ENCODE measurements at regions not wholly inside any gene's neighbourhood (a gene's known extent, or its start where the extent isn't known, plus 50 kb on each side); places are given as distances from the start of the nearest gene placed in this dataset.
A peak's percentile ranks its signal among the peaks of the same experiment; 100 is the strongest.
"Not testable (repeated sequence)": the region's sequence is repeated elsewhere in the genome, so short reads cannot be mapped to it uniquely, and the experiment has no call there.

DNA sequence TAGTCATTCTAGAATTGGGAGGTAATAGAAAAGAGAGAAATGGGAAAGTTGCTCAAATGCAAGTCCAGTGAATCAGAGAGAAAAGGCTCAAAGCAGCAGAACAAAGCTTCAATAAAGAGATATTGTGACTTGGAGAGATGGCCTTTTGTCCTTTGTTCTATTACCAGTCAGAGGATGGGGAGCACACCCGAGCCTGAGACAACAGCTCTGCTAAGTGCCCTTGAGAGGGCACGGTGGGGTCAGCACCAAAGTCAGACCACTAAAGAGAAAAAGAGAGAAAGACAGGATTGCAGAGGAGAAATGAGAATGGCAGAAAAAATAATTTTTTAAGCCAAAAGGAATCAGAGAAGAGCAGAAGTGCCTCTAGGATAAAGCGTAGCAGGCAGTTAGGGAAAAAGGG lies 553.1 kb downstream of the TTLL7 start:
- not testable (repeated sequence) for DNase-seq

DNA sequence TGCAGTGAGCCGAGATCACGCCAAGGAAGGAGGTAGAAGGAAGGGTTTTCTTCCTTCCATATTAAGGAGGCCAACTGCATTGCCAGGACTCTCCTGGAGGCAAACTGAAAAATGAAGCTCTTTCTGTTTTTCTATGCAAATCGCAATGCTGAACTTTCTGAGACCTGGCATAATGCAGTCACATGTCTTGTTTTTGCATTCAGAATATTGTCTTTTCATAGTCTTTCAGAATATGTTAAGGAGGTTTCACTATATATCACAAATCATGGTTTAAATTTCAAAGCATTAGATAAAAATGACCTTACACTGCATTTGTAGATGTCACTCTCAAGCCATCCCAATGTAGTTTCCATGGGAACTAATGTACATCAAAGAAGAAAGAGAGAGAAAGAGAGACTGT lies 556.5 kb downstream of the TTLL7 start:
- DNase-seq, result not testable (repeated sequence)

DNA sequence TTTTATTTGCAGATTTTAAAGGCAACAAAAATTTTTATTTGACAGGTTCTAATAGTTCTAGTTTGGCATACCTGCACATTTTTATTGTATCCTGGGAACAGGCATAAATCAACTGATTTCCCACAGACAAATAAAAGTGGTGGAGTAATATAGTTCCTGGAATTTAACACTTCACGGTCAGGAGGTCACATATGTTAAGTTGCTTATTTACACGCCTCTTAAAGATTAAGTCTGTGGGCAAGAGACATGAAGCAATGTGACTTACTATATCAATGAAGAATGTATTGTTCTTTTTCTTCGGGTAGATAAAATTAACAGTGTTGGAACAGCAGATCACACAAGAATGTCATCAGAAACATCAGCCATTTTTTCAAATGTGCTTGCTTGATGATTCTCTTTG lies 558.3 kb downstream of the TTLL7 start:
- not testable (repeated sequence) for DNase-seq

DNA sequence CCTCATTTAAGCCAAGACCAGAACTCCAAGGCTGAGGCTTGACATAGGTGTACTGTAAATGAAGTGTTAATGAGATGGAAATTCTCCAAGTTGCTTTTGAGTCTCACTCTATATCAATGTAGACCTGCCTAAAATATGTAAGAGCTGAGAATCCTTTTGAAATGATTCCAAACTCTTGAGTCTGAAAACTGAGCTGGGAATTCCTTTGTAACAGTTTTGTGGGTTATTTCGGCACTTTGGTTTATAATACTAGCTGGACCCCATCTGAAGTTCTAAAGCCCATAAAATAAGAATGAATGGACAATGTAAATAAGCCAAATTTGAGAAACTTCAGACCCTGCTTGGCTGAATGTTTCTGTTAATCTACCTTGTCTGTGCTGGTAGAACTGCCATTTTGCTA lies 558.9 kb downstream of the TTLL7 start:
- not testable (repeated sequence) for DNase-seq

DNA sequence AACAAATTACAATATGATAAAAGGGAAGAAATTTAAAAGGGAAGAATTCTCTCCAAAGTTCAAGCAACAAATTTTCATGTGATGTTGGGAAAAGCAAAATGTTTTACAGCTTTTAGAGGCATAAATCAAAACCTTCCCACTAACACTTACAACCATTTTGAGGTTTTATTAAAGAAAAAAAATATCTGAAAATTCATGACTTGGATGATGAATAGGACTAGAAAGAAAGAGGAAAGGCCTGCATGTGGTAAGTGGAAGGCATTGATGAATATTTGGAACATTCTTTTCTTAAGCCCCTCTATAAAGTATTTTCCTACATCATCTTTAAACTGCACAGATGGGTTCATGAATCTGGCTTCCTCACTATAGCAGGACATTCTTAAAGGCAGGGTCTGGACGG lies 560.6 kb downstream of the TTLL7 start:
- not testable (repeated sequence) for DNase-seq

DNA sequence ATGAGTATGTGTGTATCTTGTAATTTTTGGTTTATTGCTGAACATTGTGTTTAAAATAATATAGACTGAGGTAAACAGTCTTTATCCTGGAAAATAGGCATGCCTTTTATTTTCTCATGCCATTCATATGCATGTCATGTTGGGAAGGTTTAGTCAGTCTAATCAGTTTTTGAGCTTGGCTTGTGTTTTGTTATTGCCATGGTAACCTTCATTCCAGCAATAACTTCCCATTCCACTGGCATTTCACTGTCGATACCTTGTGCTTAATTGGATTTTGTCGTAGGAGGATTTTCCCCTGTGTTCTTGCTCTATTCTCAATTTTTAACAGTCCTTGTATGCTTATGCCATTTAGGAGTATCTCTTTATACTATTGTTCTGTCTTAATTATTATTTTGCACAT lies 563.6 kb downstream of the TTLL7 start:
- not testable (repeated sequence) for DNase-seq

DNA sequence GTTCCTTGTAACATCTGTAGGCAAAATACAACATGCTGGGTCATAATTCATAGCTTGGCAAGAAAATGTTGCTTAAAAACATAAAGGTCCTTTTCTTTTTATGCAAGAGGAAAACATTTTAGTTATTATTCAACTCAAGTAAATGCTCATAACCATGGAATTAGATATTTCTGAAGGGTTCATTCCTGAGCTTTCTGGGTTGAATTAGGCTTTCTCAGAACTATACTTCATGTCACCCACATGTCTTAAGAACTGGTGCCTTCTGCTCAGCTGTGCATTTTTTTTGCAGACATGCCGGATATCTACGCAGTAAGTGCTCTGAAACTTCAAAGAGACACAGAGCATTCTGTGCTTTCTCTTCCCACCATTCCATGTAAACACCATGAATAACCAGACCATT lies 571.4 kb downstream of the TTLL7 start:
- DNase-seq, result not testable (repeated sequence)

DNA sequence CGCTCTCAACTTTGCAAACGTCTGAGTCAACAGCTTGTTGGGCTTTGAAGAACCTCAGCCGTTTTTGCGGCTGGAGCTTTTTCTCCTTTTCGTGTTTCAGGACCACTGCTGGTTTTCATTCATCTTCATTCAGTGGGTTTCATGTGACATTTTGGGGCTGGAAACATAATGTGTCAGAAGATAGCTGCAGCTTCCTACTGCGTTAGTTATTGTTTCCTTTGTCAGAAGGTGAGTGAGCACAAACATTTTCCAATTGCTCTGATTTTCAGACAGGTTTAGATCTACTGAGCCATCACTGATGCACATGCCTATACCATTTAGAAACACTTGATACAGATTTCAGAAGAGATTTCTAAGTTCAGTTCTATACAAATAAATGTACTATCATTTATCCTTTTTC lies 575.5 kb downstream of the TTLL7 start:
- not testable (repeated sequence) for DNase-seq

DNA sequence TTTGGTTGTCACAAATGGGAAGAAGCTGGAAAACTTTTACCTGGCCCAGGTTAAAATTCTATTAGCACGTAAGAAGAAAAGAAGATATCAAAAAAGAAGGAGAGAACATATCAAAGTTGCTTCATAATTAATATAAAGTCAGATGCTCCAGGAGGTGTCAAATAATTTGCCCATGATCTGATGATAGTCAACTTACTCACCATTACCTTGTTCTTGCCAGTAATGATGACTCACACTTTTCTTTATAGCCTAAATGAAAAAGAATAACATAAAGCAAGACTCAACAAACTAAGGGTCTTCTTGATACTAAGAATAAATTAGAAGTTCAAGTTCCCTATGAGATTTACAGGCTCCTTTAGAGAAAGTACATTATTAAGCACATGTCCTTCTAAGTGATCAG lies 580.4 kb downstream of the TTLL7 start:
- DNase-seq, result no peak

DNA sequence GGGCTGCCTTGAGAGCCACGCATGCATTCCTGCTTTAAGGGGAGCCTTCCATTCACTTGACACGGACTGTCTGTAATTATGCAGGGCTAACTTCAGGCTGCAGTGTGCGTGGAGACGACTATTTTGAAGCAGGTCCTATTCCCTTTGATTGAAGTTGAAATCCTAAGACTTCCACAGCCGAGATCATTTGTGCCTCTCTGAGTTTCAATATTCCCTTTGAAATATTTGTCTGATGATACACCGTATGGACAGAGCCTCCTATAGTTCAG lies 585.2 kb downstream of the TTLL7 start:
- not testable (repeated sequence) for DNase-seq

DNA sequence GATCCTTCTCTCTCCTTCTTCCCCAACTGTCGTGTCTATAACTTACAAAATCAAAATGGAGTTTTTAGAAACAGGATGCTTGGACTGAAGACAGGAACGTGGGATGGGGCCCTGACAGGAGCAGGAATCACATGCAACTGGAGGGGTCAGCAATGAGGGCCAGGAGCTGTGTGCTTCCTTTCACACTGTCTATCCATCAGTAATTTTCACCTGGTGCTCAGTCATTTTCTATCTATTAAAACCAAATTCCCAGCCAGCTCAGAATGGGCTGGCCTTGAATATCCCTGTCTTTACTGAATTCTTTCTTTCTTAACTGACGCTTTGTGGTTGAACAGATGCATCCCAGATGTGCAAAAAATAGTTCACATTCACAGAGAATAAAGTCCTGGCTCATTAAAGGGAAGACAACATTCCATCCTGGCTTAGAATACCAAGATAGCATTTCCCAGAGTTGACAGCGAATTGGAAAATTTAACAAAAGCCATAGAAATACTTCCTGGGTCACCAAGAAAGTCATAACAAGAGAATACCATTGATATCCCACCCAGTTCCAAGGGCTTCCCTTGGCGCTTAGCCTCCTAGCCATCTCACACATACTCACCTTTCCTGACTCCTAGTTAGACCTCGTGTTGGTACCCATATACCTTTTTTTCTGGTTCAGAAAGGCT lies 588.1 kb downstream of the TTLL7 start:
- DNase-seq, result not testable (repeated sequence)

DNA sequence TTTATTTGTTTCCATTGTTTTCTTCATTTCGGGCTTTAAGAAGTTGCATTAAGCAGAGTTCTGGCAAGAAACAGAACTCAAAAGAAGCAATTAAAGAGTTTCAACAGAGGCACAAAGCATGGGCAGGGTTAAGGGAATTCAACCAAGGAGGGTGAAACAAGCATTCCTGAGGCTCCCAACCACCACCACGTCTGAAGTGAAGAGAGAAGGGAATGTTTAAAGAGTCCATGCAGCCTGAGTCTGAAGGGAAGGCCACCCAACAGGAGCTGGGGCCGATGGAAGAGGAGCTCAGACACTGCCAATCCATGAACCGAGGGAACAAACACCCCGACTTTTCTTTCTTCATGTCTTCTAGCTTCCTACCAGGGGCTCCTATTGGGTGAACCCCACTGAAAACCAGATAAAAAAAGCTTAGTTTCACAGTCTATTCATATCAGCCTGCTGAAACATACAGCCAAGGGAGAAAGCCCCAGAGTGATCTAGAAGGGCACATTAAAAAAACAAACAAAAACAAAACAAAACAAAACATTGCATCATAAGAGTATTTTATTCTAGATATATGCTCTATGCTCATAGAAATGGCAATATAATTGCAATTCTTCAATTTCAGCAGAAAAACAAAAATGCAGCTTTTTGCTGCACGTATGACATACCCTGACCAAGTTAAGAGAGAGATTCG lies 592.1 kb downstream of the TTLL7 start:
- DNase-seq, result not testable (repeated sequence)

DNA sequence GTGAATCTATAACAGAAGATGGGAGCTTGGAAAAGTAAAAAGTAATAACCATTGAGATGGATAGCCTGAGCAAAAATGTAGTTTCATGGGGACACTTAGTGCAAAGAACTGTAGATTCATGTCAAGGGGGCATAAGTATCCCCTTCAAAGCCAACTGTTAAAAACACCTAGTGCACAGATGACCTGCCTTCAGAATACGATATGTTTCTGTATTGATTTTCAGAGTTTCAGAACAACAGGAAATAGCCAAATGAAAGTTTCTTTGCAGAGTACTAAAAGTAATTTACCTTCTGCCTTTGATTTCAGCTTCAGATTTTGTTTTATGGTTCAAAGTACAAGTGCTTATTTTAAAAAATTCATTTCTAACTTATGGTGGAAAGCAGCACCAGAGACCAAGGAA lies 593.1 kb downstream of the TTLL7 start:
- not testable (repeated sequence) for DNase-seq

DNA sequence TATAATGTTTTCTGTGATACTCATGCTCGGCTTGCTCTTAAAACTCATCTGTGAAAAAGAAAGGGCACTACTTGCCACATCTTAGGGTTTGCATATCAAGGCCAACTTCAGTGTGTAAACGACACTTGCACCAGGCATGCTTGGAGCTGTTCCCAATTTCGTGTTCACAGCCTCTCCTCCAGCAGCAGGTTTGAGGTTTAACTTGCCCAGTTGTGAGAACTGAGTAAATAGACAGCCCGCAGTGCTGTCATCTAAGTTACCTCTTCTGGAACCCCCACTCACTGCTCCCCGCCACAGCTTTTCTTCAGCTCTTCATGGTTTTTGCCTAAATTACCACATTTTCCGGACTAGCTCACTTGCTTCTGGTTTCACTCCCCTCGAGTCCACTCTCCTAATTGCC lies 595.4 kb downstream of the TTLL7 start:
- DNase-seq, result not testable (repeated sequence)

DNA sequence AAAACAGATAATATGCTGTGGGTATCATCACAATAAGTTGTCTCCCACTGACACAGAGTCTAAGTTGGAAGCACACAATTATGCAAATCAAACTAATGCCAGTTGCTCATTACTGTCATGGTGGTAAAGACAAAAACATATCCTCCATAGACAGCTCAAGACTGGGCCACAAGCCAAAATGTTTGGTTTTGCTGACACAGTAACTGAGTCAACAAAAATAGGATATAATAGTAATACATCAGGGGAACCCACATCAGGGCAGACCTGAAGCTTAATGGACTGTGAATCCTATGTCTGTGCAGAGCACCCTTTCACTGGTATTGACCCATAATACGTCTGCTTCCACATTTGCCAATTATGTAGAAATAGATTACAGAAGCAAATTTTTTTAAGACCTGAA lies 597.8 kb downstream of the TTLL7 start:
- DNase-seq, result peak; percentile 97

DNA sequence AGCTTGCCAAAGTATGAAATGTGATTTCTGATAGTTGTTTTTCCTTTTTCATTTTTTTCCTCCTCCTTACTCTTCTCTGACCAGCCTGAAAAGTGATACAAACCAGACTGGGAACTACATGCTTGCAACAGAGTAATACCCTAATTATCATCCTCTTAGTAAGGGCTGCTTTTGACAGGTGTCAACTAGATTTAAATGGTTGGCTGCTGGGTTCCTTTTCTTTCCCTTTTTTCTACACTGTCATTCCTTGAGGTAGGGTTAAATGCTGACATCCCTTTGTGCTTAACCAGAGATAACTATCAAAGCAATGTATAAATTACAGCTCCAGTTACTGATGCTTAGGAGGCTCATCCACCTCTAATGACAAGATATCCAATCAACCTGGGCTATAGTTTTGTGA lies 598.8 kb downstream of the TTLL7 start:
- not testable (repeated sequence) for DNase-seq

DNA sequence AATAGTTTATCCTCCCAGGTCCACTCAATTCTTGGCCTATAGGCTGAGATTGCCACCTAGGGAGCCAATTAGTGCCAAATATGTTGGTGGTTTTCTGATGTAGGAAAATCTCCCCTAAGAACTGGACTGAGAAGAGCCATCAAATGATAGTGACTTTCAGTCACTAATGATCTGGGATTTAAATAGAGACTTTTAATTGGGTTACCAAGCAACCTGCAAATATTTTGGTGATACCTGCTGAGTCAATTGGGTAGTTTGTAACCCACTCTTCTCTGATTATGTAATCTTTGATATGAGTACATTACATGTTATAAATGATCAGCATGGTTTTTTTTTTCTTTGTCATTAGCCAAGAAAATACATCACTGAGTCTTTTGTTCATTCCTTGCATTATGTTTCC lies 600.8 kb downstream of the TTLL7 start:
- DNase-seq, result peak; percentile 19

DNA sequence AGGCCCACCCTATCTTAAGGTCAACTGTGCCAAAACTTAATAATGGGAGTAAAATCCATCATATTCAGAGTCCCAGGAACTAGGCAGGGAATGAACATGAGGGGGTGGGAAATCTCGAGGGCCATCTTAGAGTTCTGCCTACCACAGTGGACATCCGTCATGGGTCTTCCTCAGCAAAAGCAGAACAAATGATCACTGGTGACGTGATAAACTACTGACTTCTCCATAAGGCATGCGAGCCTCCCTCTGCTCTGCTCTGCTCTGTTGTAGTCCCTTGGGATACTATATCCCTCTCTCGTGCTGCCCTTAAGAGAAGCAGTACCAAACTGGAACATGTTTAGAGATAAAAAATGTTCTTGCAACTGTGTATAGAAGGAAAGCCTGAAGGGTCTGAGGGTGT lies 603.8 kb downstream of the TTLL7 start:
- DNase-seq, result not testable (repeated sequence)

DNA sequence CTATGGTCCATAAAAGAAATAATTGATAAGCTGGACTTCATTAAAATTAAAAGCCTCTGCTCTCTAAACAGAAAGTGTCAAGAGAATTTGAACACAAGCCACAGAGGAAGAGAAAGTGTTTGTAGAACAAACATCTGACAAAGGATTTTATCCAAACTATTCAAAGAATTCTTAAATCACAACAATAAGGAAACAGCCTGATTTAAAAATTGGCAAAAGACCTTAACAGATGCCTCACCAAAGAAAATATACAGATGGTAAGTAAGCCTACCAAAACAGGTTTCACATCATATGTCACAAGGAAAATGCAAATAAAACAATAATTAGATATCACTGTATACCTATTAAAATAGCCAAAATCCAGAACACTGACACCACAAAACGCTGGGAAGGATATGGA lies 612.0 kb downstream of the TTLL7 start:
- not testable (repeated sequence) for DNase-seq

DNA sequence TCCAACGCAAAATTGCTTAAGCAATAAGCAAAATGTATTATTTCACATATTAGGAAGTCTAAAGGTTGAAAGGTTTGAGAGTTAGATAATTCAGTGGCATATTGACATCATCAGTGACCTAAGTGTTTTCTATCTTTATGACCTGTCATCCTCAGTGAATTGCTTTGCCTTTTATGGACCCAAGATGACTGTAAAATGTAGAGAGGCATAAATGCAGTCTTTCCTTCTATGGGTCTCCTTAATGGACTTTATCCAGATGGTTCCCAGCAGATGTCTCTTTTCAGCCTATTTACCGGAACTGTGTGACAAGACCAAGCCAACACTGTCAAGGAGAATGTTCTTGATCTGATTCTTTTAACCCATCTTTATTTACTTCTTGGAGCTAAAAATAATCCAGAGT lies 615.8 kb downstream of the TTLL7 start:
- DNase-seq, result not testable (repeated sequence)

DNA sequence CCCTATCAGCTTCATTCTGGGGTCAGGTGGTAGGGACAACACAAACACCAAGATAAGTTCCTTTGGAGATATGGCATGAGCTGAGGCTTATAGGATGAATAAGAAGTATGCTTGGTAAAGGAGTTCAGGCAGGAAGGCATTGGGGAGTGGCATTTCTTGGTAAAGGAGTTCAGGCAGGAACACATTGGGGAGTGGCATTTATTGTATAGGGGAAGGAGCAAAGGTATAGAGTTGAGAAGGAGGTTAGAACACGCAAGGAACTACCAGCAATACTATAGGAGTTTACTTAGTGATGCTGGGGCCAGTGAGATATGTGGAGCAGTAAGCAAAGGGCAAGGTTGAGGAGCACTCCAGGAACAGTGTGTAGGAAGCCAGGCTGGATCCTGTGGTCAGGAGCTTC lies 625.9 kb downstream of the TTLL7 start:
- not testable (repeated sequence) for DNase-seq

DNA sequence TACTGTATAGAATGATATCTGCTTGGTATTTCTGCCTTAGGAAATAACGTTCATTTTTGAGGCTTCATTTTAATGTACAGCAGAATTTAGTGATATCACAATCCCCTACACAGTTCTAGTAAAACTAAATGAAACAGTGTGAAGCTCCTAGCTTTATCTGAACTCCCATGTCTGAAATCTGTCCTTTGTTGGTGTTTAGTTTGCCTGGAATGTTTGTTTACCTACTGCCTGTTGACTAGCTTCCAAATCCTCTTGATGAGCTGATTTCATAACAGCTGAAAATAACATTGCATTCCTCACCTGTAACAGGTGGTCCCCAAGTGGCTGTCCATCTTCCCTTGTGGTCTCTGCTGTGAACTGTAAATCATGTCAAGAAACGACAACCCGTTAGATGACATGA lies 629.1 kb downstream of the TTLL7 start:
- DNase-seq, result not testable (repeated sequence)

DNA sequence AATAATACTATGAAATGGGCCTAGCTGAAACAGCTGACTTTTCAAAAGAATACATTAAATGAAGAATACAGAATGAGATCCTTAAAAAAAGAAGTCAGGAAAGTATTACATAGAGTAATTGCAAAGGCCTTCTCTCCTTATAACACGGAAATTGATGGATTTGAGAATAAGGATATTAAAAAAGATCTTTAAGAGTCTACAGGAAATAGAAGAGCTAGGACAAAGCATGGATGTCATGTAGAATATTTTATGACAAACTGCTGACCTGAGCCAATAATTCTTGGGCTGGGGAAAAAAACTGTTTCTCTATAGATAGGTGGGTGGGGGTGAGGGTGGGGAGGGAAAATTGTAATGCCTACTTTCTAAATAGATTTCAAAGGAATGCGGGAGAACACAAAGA lies 633.6 kb downstream of the TTLL7 start:
- not testable (repeated sequence) for DNase-seq

DNA sequence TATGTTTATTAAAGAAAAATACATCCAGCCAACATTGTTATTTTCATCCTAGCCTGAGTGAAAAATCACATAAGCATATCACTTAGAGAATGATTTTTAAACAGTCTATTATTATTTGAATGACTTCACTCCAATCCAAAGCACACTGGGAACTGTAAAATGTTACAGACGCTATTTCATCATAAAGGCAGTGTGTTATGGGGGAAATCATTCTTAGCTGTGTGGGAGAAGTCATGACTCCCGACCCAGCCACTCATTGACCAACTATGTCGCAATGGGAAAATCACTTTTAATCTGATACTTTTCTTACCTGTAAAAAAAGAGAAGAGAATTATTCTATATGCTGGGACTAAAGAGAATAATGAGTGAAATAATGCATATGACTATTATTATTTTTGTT lies 653.6 kb downstream of the TTLL7 start:
- not testable (repeated sequence) for DNase-seq

DNA sequence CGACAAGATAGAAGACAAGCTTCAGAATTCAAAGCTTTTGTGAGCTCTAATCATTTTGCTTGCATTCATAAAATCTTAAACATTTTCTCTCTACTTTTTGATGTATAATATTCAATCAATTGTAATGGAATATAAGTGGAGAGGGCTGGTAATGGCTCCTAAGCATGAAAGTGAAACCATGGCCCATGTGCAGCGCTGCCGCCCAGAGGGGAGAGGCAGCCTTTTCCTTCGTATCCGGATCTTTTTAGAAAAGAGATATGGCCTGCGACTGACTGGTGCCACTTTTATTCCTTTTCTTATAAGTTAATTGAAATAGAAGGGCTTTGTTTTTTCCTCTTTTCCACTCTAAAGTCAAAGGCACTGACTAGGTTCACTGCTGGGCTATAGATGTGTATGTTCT lies 655.2 kb downstream of the TTLL7 start:
- DNase-seq, result not testable (repeated sequence)

Measured in COR-L47 (cell line).